ENCODE measurements at regions not wholly inside any gene's neighbourhood (a gene's known extent, or its start where the extent isn't known, plus 50 kb on each side); places are given as distances from the start of the nearest gene placed in this dataset.

- Histone ChIP-seq H3K36me3 (ENCODE audit: control insufficient read depth in 3 of 3, insufficient read depth in 2 of 3, low read depth in 1 of 3, low read length in 3 of 3) (no peaks in the 10 kb centered on the region), H3K9me3 (ENCODE audit: control insufficient read depth in 2 of 2, insufficient read depth in 1 of 2, low read depth in 1 of 2, low read length in 1 of 2) (no peaks in the 10 kb centered on the region), H3K27ac (ENCODE audit: low read depth in 1 of 3, low read length in 2 of 3) (no peak overlapping the region), H3K4me3 (ENCODE audit: low read depth in 1 of 3, low read length in 3 of 3) (no peak overlapping the region), H3K4me1 (ENCODE audit: control insufficient read depth in 3 of 3, insufficient read depth in 2 of 3, low read depth in 1 of 3, low read length in 2 of 3) (no peaks in the 10 kb centered on the region), H3K27me3 (ENCODE audit: control insufficient read depth in 3 of 3, insufficient read depth in 3 of 3, low read length in 3 of 3) (no peaks in the 10 kb centered on the region)
- DNase-seq (no peak), FAIRE-seq (no peak)
These were observed 66.5 kb upstream of the LIN7C start for GRCh38 chr11:27573024-27573423.

- Histone ChIP-seq H3K4me3 (ENCODE audit: low read depth in 1 of 3, low read length in 3 of 3) (no peak overlapping the region), H3K4me1 (ENCODE audit: control insufficient read depth in 3 of 3, insufficient read depth in 2 of 3, low read depth in 1 of 3, low read length in 2 of 3) (no peaks in the 10 kb centered on the region), H3K36me3 (ENCODE audit: control insufficient read depth in 3 of 3, insufficient read depth in 2 of 3, low read depth in 1 of 3, low read length in 3 of 3) (no peaks in the 10 kb centered on the region), H3K27ac (ENCODE audit: low read depth in 1 of 3, low read length in 2 of 3) (no peak overlapping the region), H3K9me3 (ENCODE audit: control insufficient read depth in 2 of 2, insufficient read depth in 1 of 2, low read depth in 1 of 2, low read length in 1 of 2) (no peaks in the 10 kb centered on the region), H3K27me3 (ENCODE audit: control insufficient read depth in 3 of 3, insufficient read depth in 3 of 3, low read length in 3 of 3) (no peaks in the 10 kb centered on the region)
- DNase-seq, result no peak
- no peak for FAIRE-seq
- WGBS, 3 donors, result 58 to 87% (median 85%) methylated on average over 5 of the region's 5 CpGs
These were observed 64.7 kb upstream of the LIN7C start for GRCh38 chr11:27571154-27571810.

- H3K9me3 ChIP-seq (ENCODE audit: control insufficient read depth in 2 of 2, insufficient read depth in 1 of 2, low read depth in 1 of 2, low read length in 1 of 2), result no peaks in the 10 kb centered on the region
- no peaks in the 10 kb centered on the region for H3K36me3 ChIP-seq (ENCODE audit: control insufficient read depth in 3 of 3, insufficient read depth in 2 of 3, low read depth in 1 of 3, low read length in 3 of 3)
- no peak for DNase-seq
- H3K27me3 ChIP-seq (ENCODE audit: control insufficient read depth in 3 of 3, insufficient read depth in 3 of 3, low read length in 3 of 3), result no peaks in the 10 kb centered on the region
- H3K27ac ChIP-seq (ENCODE audit: low read depth in 1 of 3, low read length in 2 of 3), result no peak overlapping the region
- no peak for FAIRE-seq
- WGBS, 3 donors, result 81 to 89% (median 83%) methylated on average over 1 of the region's 1 CpG
- H3K4me1 ChIP-seq (ENCODE audit: control insufficient read depth in 3 of 3, insufficient read depth in 2 of 3, low read depth in 1 of 3, low read length in 2 of 3), result no peaks in the 10 kb centered on the region
- H3K4me3 ChIP-seq (ENCODE audit: low read depth in 1 of 3, low read length in 3 of 3), result no peak overlapping the region
These were observed 64.0 kb upstream of the LIN7C start for GRCh38 chr11:27570542-27570941.

GRCh38 chr11:27563641-27564040 is 57.1 kb upstream of the LIN7C start:
- no peaks in the 10 kb centered on the region for H3K27me3 ChIP-seq (ENCODE audit: control insufficient read depth in 3 of 3, insufficient read depth in 3 of 3, low read length in 3 of 3)
- no peaks in the 10 kb centered on the region for H3K4me1 ChIP-seq (ENCODE audit: control insufficient read depth in 3 of 3, insufficient read depth in 2 of 3, low read depth in 1 of 3, low read length in 2 of 3)
- no peak overlapping the region for H3K27ac ChIP-seq (ENCODE audit: low read depth in 1 of 3, low read length in 2 of 3)
- WGBS, 3 donors, result 64 to 68% (median 66%) methylated on average over 3 of the region's 3 CpGs
- no peaks in the 10 kb centered on the region for H3K9me3 ChIP-seq (ENCODE audit: control insufficient read depth in 2 of 2, insufficient read depth in 1 of 2, low read depth in 1 of 2, low read length in 1 of 2)
- FAIRE-seq, result no peak
- no peak for DNase-seq
- no peaks in the 10 kb centered on the region for H3K36me3 ChIP-seq (ENCODE audit: control insufficient read depth in 3 of 3, insufficient read depth in 2 of 3, low read depth in 1 of 3, low read length in 3 of 3)
- H3K4me3 ChIP-seq (ENCODE audit: low read depth in 1 of 3, low read length in 3 of 3), result no peak overlapping the region

DNA sequence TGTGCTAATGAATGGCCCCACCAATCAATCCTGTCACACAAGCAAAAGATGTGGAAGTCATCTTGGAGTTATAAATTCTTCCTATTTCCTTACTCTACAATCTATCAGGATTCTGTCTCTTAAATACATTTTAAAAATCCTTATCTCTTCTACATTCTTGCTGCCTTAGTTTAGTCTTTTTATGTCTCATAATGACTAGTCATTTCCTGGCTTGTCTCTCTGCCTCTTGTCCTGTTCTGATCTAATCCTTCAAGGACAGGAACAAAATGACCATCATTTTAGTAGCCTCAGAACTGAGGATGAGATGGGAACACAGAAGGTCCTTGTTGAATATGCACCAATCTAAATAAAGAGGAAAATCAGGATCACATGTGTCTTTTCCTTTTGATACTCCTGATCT is 56.6 kb upstream of the LIN7C start:
- FAIRE-seq (no peak), DNase-seq (no peak)
- Histone ChIP-seq H3K27ac (ENCODE audit: low read depth in 1 of 3, low read length in 2 of 3) (no peak overlapping the region), H3K4me1 (ENCODE audit: control insufficient read depth in 3 of 3, insufficient read depth in 2 of 3, low read depth in 1 of 3, low read length in 2 of 3) (no peaks in the 10 kb centered on the region), H3K9me3 (ENCODE audit: control insufficient read depth in 2 of 2, insufficient read depth in 1 of 2, low read depth in 1 of 2, low read length in 1 of 2) (no peaks in the 10 kb centered on the region), H3K4me3 (ENCODE audit: low read depth in 1 of 3, low read length in 3 of 3) (no peak overlapping the region), H3K27me3 (ENCODE audit: control insufficient read depth in 3 of 3, insufficient read depth in 3 of 3, low read length in 3 of 3) (no peaks in the 10 kb centered on the region), H3K36me3 (ENCODE audit: control insufficient read depth in 3 of 3, insufficient read depth in 2 of 3, low read depth in 1 of 3, low read length in 3 of 3) (no peaks in the 10 kb centered on the region)

- DNase-seq (no peak), FAIRE-seq (no peak)
- Histone ChIP-seq H3K36me3 (ENCODE audit: control insufficient read depth in 3 of 3, insufficient read depth in 2 of 3, low read depth in 1 of 3, low read length in 3 of 3) (no peaks in the 10 kb centered on the region), H3K9me3 (ENCODE audit: control insufficient read depth in 2 of 2, insufficient read depth in 1 of 2, low read depth in 1 of 2, low read length in 1 of 2) (no peaks in the 10 kb centered on the region), H3K27ac (ENCODE audit: low read depth in 1 of 3, low read length in 2 of 3) (no peak overlapping the region), H3K4me3 (ENCODE audit: low read depth in 1 of 3, low read length in 3 of 3) (no peak overlapping the region), H3K27me3 (ENCODE audit: control insufficient read depth in 3 of 3, insufficient read depth in 3 of 3, low read length in 3 of 3) (no peaks in the 10 kb centered on the region), H3K4me1 (ENCODE audit: control insufficient read depth in 3 of 3, insufficient read depth in 2 of 3, low read depth in 1 of 3, low read length in 2 of 3) (no peaks in the 10 kb centered on the region)
- 82 to 87% (median 85%) methylated on average over 3 of the region's 3 CpGs for WGBS, 3 donors
These were observed 51.8 kb upstream of the LIN7C start for GRCh38 chr11:27558401-27558800.

DNA sequence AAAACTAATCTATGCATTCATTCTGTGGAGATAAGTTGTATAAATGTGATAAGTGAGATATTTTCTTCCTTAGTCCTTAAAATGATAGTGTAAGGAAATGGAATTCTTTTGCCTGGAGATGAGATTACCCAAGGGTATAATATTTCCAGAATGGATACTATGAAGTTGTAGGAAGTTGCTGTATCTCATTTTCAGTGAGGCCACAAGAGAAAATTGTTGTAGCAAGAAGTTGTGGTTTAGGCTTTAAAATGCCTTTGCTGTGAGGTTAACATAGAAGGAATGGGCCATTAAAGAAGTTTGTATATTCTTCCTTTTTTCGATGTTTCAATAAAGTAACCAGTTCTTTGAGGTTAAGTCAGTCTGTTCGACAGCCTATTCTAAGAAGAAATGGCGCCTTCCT is 50.7 kb upstream of the LIN7C start:
- FAIRE-seq (no peak), DNase-seq (no peak)
- Histone ChIP-seq H3K27me3 (ENCODE audit: control insufficient read depth in 3 of 3, insufficient read depth in 3 of 3, low read length in 3 of 3) (no peaks in the 10 kb centered on the region), H3K36me3 (ENCODE audit: control insufficient read depth in 3 of 3, insufficient read depth in 2 of 3, low read depth in 1 of 3, low read length in 3 of 3) (no peaks in the 10 kb centered on the region), H3K4me1 (ENCODE audit: control insufficient read depth in 3 of 3, insufficient read depth in 2 of 3, low read depth in 1 of 3, low read length in 2 of 3) (no peaks in the 10 kb centered on the region), H3K9me3 (ENCODE audit: control insufficient read depth in 2 of 2, insufficient read depth in 1 of 2, low read depth in 1 of 2, low read length in 1 of 2) (no peaks in the 10 kb centered on the region), H3K4me3 (ENCODE audit: low read depth in 1 of 3, low read length in 3 of 3) (no peak overlapping the region), H3K27ac (ENCODE audit: low read depth in 1 of 3, low read length in 2 of 3) (no peak overlapping the region)
- 76 to 90% (median 87%) methylated on average over 3 of the region's 3 CpGs for WGBS, 3 donors
